ENCODE measurements at regions not wholly inside any gene's neighbourhood (a gene's known extent, or its start where the extent isn't known, plus 50 kb on each side); places are given as distances from the start of the nearest gene placed in this dataset.

DNA sequence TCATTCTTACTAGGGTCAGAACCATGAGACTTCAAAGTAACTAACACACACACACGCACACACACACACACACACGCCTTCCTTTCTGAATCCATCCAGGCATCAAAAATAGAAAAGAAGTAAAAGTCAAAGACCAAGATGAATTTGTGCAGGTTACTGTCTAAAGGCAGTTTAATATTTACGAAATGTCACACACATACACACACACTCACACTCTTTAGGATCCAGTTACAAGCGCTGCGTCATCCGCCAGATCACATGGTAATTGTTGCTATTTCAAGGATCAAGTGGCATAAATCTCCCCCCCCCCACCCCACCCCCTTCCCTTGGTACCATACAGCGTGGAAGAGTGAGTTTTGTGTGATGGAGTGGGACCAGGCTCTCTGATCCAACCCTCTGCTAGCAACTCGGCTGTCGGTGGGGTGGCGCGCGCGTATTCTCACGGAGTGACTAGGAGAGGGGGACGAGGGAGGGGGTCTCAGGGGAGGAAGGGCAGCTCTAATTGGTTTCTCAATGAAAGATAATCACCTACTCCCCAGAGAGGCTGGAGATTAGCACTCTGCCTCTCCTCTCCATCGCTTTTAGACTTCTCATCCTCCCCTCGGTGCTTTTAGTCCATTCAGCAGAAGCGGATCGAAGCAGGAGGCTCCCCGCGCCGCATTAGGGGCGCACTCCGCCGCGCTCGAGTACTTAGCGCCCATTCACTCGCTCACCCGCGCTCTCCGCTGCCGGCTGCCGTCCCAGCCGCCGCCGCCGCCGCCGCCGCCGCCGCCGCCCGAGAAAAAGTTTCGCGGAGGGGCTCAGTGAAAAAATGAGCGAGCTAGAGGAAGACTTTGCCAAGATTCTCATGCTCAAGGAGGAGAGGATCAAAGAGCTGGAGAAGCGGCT is 83.5 kb upstream of the PRKG1 start:
- TF ChIP-seq, protein P1, sequence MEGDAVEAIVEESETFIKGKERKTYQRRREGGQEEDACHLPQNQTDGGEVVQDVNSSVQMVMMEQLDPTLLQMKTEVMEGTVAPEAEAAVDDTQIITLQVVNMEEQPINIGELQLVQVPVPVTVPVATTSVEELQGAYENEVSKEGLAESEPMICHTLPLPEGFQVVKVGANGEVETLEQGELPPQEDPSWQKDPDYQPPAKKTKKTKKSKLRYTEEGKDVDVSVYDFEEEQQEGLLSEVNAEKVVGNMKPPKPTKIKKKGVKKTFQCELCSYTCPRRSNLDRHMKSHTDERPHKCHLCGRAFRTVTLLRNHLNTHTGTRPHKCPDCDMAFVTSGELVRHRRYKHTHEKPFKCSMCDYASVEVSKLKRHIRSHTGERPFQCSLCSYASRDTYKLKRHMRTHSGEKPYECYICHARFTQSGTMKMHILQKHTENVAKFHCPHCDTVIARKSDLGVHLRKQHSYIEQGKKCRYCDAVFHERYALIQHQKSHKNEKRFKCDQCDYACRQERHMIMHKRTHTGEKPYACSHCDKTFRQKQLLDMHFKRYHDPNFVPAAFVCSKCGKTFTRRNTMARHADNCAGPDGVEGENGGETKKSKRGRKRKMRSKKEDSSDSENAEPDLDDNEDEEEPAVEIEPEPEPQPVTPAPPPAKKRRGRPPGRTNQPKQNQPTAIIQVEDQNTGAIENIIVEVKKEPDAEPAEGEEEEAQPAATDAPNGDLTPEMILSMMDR (IDR thresholded peaks at IDR 0.05; ENCODE audit: insufficient read depth, low read length, poor library complexity, severe bottlenecking), result no peak
- TF ChIP-seq EZH2phosphoT487 (conservative IDR thresholded peaks at IDR 0.05; ENCODE audit: low read length), result no peak

All from SU-DHL-6 (cell line).